ENCODE measurements at regions not wholly inside any gene's neighbourhood (a gene's known extent, or its start where the extent isn't known, plus 50 kb on each side); places are given as distances from the start of the nearest gene placed in this dataset.

- TF ChIP-seq, protein P1, sequence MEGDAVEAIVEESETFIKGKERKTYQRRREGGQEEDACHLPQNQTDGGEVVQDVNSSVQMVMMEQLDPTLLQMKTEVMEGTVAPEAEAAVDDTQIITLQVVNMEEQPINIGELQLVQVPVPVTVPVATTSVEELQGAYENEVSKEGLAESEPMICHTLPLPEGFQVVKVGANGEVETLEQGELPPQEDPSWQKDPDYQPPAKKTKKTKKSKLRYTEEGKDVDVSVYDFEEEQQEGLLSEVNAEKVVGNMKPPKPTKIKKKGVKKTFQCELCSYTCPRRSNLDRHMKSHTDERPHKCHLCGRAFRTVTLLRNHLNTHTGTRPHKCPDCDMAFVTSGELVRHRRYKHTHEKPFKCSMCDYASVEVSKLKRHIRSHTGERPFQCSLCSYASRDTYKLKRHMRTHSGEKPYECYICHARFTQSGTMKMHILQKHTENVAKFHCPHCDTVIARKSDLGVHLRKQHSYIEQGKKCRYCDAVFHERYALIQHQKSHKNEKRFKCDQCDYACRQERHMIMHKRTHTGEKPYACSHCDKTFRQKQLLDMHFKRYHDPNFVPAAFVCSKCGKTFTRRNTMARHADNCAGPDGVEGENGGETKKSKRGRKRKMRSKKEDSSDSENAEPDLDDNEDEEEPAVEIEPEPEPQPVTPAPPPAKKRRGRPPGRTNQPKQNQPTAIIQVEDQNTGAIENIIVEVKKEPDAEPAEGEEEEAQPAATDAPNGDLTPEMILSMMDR (conservative IDR thresholded peaks at IDR 0.05; ENCODE audit: low read length), result no peak
- TF ChIP-seq EZH2phosphoT487 (IDR thresholded peaks at IDR 0.05; ENCODE audit: borderline replicate concordance), result no peak
- Histone ChIP-seq H3K9me3 (ENCODE audit: insufficient read depth, low read depth, low read length) (no peaks in the 10 kb centered on the region), H3K27me3 (ENCODE audit: insufficient read depth, low read length, poor library complexity, severe bottlenecking) (no peaks in the 10 kb centered on the region), H2AFZ (ENCODE audit: low read length) (no peak overlapping the region), H3K36me3 (ENCODE audit: insufficient read depth, low read length) (no peaks in the 10 kb centered on the region), H3K79me2 (ENCODE audit: insufficient read depth, low read length) (no peaks in the 10 kb centered on the region), H3K9ac (ENCODE audit: low read depth, low read length, poor library complexity, severe bottlenecking) (no peak overlapping the region), H3K4me2 (ENCODE audit: low read depth, low read length, poor library complexity, severe bottlenecking) (no peak overlapping the region), H4K20me1 (ENCODE audit: insufficient read depth, low read length, poor library complexity, severe bottlenecking) (no peaks in the 10 kb centered on the region), H3K9me2 (replicated peaks; ENCODE audit: low read depth, low read length) (no peaks in the 10 kb centered on the region), H3K4me3 (ENCODE audit: low read length, poor library complexity, severe bottlenecking) (no peak overlapping the region), H3K4me1 (ENCODE audit: insufficient read depth, low read length, poor library complexity, severe bottlenecking) (no peaks in the 10 kb centered on the region), H3F3A (ENCODE audit: low read depth) (no peaks in the 10 kb centered on the region)
These were observed 59.2 kb downstream of the GSC start for GRCh38 chr14:94710731-94711130.

DNA sequence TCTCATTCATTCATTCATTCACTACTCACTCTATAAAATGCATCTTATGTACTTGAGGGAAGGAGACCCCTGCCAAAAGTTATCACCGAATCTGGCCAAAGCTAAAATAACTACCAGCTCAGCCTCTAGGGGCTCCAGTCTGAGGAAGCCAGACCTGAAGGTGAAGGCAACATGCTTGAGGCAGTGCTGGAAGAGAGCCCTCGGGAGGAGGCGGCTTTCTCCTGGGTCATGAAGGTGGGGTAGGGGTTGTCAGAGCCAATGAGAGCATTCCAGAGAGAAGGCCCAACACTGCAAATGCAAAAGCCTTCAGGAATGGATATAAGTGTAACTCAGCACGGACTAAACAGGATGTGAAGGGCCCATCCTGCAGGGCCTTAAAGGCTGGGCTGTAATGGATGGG, 62.4 kb downstream of the GSC start:
- no peaks in the 10 kb centered on the region for H3K27me3 ChIP-seq (ENCODE audit: insufficient read depth, low read length, poor library complexity, severe bottlenecking)
- TF ChIP-seq, protein P1 (conservative IDR thresholded peaks at IDR 0.05; ENCODE audit: low read length), result no peak
- no peak for TF ChIP-seq EZH2phosphoT487 (IDR thresholded peaks at IDR 0.05; ENCODE audit: borderline replicate concordance)

DNA sequence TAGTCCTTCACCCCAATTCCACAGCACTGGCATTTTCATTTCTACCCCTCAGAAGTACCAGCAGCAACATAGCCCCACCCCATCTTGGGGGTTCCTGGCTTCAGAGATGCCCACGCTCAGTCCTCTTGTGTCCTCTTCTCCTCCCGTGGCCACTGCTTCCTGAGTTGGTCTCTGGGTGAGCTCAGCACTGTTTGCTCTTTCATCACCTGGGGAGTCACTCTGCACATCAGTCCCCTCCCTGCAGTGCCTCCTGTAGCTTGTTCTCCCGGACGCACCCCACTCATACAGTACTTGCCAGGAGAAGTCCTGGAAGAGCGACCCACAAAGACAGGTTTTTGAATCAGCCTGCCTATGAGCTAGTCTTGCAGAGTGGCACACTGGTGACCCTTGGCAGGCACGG, 63.8 kb downstream of the GSC start:
- Histone ChIP-seq H3K4me1 (ENCODE audit: insufficient read depth, low read length, poor library complexity, severe bottlenecking) (no peaks in the 10 kb centered on the region), H3K9me2 (replicated peaks; ENCODE audit: low read depth, low read length) (no peaks in the 10 kb centered on the region), H3K9me3 (ENCODE audit: insufficient read depth, low read depth, low read length) (no peaks in the 10 kb centered on the region), H3K9ac (ENCODE audit: low read depth, low read length, poor library complexity, severe bottlenecking) (no peak overlapping the region), H3K27me3 (ENCODE audit: insufficient read depth, low read length, poor library complexity, severe bottlenecking) (no peaks in the 10 kb centered on the region), H4K20me1 (ENCODE audit: insufficient read depth, low read length, poor library complexity, severe bottlenecking) (no peaks in the 10 kb centered on the region), H3K36me3 (ENCODE audit: insufficient read depth, low read length) (no peaks in the 10 kb centered on the region), H3F3A (ENCODE audit: low read depth) (no peaks in the 10 kb centered on the region), H3K79me2 (ENCODE audit: insufficient read depth, low read length) (no peaks in the 10 kb centered on the region), H2AFZ (ENCODE audit: low read length) (no peak overlapping the region), H3K4me3 (ENCODE audit: low read length, poor library complexity, severe bottlenecking) (no peak overlapping the region), H3K4me2 (ENCODE audit: low read depth, low read length, poor library complexity, severe bottlenecking) (no peak overlapping the region)
- TF ChIP-seq, protein P1 (conservative IDR thresholded peaks at IDR 0.05; ENCODE audit: low read length), result no peak
- TF ChIP-seq EZH2phosphoT487 (IDR thresholded peaks at IDR 0.05; ENCODE audit: borderline replicate concordance), result no peak

More for the DNA sequence above, 62.4 kb downstream of the GSC start:
- H3K9me2 ChIP-seq (replicated peaks; ENCODE audit: low read depth, low read length), result no peaks in the 10 kb centered on the region
- no peaks in the 10 kb centered on the region for H3F3A ChIP-seq (ENCODE audit: low read depth)
- no peaks in the 10 kb centered on the region for H3K4me1 ChIP-seq (ENCODE audit: insufficient read depth, low read length, poor library complexity, severe bottlenecking)
- H3K4me3 ChIP-seq (ENCODE audit: low read length, poor library complexity, severe bottlenecking), result no peak overlapping the region
- no peaks in the 10 kb centered on the region for H3K9me3 ChIP-seq (ENCODE audit: insufficient read depth, low read depth, low read length)
- no peak overlapping the region for H2AFZ ChIP-seq (ENCODE audit: low read length)
- H4K20me1 ChIP-seq (ENCODE audit: insufficient read depth, low read length, poor library complexity, severe bottlenecking), result no peaks in the 10 kb centered on the region
- H3K9ac ChIP-seq (ENCODE audit: low read depth, low read length, poor library complexity, severe bottlenecking), result no peak overlapping the region
- no peaks in the 10 kb centered on the region for H3K79me2 ChIP-seq (ENCODE audit: insufficient read depth, low read length)
- H3K4me2 ChIP-seq (ENCODE audit: low read depth, low read length, poor library complexity, severe bottlenecking), result no peak overlapping the region
- no peaks in the 10 kb centered on the region for H3K36me3 ChIP-seq (ENCODE audit: insufficient read depth, low read length)
